ENCODE measurements at regions not wholly inside any gene's neighbourhood (a gene's known extent, or its start where the extent isn't known, plus 50 kb on each side); places are given as distances from the start of the nearest gene placed in this dataset.
A peak's percentile ranks its signal among the peaks of the same experiment; 100 is the strongest.

DNA sequence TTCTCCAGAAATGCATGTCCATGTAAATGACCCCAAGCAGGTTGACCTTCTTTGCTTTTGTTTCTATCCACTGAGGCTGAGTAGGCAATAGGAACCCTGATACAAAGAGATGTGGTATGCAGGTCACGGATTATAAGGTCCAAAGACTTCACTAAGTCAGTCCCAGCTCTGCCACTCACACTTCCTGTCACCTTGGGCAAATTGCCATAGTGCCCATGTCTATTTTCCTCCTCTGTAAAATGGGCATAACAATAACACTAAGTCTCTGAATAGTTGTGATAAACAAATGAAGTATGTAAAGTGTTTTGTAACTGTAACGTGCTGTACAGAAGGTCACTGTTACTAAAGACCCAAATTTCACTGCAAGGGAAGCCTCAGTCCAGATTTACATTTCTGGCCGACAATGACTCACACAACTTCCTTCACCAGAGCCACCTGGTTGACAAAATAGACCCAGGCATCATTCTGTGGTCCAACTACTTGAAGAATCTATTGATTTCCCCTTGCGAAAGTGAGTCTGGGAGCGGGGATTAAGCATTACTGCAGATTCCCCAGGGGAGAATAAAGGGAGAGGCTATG is 175.4 kb upstream of the LPP start:
- no peak for DNase-seq

DNA sequence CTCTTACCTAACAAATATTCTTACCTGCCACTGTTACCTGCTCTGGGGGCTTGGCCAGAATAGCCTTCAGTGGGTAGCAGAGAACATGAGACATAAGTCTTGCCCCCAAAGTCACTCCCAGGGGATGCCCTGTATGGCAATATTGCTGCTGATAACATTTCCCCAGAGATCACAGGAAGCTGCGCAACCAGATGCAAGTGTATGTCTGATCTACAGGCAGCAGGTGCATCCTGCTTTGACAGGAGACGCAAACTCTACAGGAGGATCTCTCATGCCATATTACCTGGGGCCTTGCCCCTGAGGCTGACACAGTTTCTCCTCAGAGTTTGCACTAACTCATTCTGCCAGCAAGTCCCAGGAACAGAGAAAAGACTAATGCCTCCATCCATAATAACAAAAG is 174.4 kb upstream of the LPP start:
- DNase-seq = peak; percentile 20

DNA sequence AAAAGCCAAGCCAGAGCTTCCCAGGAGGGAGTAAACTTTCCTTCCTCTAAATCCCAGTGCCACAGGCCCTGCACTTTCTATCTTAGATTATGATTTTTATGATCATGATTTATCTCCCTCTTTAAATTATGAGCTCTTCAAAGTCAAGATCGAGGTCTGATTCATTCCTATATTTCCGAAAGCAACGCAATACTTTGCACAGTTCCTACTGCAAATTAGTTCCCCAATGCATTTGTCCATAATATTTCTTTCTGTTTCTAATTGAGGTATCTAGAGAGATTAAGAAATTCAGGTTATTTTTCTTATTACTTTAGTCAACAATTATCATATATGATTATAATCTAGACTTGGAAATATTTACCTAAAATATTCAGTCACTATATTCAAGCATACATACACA is 173.1 kb upstream of the LPP start:
- no peak for DNase-seq

DNA sequence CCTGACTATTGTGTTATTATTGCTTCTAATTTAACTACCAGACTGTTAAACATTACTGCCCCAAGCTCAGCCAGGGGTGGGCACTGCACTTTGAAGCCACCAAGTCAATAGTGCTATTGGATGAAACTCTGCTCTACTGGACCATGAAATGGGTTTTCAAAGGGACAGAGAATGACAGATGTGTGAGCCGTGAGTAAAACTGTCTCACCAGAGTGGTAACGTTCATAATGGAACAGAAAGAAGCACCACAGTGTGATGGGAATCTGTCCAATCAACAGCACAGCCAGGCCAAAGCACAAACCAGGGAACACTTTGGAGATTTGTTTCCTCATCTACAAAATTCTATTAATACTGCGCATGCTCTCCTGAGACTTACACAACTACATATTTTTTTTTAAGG is 171.8 kb upstream of the LPP start:
- no peak for DNase-seq

DNA sequence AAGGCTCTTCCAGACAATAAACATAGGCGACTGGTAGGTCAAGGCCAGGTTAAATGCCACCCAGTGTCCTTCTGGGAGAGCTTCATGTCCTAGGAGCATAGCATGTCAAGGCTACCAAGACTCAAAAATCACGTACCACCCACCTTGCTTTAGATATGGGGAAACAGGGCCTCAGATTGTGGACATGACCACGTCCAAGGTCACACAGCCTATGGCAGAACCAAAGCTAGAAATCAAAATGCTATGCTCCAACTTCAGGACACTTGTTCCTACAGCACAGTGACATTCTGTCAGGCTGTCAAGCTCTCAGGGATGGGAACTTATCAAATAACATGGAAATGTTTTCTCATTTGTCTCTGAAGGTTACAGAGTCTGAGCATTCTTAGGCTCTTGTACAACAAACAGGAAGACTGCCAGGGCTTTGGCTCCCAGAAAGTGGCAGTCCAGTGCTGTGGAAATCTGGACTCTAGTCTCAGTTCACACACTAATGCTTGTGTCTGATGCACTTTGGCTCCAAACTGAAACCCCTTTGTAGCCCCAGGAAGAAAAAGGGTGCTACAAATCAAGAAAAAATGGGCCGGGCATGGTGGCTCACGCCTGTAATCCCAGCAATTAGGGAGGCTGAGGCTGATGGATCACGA is 170.4 kb upstream of the LPP start:
- no peak for DNase-seq

DNA sequence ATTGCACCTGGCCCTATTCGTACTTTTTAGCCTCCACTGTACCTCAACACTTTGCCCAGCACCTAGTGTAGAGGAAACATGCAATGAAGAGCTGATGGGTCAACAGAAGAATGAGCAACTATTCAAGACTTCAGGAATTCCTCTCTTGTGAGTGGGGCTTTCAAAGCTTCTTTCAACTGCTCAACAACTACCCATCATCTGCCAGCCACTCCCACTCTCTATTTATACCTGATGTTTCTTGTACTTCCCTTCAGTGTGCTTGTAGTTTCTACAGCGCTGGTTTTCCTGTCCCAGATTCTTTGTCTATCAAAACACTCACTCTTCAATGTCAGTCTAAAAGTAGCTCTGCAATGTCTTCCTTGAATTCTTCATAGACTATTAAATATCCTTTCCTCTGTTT is 168.3 kb upstream of the LPP start:
- DNase-seq = no peak

DNA sequence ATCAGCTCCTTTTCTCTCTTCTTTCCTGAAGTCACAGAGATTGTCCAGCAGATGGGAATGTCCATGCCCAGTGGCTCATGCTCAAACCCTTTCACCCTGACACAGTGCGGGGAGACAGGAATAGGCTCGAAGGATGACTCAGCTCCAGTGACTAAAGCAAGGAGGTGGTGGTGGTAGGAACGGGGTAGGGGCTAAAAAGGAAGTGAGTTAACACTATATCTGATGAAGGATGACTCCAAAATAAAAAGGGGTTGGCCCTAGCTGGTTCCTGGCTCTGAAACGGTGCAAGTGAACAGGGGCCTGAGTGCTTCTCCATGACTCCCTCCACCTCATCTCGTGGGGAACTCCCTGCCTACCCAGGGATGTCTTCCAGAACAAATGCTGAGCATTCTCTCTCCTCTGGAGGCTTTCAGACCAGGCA is 167.4 kb upstream of the LPP start:
- peak; percentile 41 for DNase-seq

DNA sequence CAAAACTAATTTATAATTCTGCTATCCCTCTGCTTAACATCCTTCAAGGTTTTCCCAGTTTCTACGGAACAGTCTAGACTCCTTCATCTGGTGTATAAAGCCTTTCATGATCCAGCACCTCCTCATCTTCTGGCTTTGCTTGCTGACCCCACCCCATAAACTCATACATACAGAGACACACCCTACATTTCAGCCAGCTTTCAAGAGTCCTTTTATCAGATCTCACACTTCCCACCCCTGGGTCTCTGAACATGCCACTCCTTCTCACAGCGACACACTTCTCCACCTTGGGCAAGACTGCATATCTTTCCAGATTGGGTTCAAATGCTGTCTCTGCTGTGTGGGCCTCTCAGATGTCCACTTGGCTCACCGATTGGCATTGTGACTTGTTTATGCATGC is 166.8 kb upstream of the LPP start:
- no peak for DNase-seq

DNA sequence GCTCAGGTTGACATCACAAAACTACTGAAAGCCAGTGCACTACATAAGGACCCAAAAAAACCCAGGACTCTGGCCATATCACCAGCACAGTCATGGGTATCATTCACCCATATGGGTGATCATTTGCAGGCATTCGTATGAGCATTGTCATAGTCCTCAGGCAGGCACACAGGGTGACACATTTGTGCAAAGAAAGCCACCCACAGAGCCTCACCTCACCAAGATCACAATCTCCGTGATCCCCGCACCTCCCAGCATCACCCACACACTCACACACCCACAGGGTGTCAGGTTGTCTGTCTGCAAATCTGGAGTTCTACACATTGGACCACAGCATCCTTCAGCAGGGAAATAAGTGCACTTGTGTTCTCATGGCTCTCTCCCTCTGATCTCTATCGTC is 166.0 kb upstream of the LPP start:
- DNase-seq = peak; percentile 47

DNA sequence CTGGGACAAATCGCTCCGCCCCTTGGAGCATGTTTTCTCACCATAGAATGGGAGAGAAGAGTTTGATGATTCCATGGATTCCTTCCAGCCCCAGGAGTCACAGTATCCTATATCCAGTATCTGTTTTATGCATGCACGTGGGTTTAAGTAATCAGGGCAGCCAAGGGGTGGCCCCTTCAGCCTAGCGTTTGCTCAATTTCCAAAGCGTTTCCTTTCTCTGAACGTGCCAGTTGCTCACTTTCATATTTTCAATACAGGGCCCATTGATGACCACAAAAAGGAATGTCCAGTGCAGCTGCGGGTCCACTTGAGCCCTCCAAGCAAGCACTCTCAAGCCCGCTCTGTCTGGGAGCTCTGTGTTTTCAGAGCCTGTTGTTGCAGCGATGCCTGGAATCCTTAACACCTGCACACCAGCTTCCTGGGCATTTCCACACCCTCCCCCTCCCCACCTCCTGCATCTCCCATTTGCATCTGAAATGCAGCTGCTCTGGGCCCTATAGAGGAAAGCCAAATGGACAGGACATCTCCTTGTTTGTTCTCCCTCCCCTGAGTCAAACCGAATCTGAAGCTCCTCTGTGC is 164.3 kb upstream of the LPP start:
- DNase-seq = no peak

DNA sequence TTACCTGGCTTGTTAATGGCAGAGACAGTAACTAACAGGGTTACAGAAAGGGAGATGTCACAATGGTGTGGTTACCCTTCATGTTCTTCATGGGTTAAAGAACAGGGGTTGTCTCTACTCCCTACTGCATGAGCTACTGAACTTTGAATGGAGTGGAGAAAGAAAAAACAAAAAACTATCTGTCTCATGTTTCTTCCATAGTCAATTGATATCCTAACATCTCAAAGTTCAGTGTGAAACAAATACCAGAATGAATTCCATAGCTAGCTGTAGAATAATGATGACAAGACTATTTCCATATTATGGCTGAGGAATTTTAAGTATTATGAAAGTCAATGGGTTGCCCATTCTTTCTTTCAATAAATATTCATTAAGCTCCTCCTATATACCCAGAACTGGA is 161.3 kb upstream of the LPP start:
- DNase-seq = no peak

DNA sequence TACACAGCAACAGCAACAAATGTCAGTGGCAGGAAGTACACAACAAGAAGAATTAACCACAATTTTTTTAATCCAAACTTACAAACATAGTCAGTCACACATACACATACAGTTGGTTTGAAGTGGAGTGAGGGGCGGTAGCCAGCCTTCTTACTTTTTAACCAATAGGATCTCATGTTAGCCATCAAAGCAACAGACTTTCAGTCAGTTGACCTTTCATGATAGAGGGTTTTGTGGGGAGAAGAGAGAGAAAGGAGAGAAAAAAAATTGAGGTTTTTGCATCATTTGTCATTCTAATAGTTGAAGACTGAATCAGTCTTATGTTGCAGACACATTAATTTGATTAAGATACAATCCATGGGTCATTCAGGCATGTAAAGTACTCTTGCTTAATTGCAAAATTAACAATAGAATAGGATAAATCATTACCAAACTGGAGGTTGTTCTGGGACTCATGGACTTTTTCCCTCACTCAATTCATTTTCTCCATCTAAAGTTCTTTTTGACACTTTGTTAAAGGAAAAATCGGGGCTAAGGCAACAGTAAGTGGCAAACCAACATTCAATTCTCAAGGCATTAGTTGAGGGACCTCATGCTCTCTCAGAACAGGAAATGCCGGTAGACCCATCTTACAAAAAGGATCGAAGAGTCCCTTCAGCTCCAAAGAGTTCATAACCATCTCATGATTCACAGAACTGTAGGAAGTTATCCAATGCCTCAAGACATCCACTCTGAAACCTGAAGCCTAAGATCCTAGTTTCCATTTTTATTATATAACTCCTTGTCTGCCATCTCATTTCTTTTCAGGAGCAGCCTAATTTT is 159.5 kb upstream of the LPP start:
- DNase-seq = no peak

DNA sequence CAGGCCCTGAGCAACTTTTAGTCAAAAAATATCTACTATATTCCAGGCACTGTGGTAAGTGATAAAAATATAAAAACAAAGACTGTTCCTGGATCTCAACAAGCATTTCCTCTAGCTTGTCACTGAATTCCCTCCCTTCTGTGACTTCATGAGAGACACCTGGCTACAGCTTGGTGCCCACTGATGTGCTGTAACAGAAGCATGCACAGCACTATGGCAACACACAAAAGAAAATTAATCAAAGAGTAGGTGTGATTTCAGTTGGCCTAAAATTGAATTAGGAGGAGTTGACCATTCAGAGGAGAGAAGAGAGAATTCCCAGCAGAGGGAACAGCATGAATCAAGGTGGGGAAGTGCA is 158.9 kb upstream of the LPP start:
- DNase-seq = no peak

DNA sequence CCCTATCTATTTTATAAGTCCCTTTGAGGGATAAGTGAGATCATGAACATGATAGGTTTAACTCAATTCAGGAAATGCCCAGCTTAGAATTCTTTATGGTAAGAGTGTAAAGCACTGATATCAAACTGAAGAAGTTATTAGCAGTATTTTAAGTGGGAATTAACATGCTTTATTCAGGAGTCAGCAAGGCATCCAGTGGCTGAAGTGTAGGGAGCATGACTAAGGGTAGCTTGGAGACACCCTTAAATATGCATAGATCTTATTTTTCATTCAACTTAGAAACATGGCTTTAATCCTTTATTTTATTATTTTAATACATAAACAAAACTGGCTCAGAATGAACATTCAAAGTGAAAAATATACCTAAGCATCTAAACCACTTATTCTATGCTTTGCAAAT is 158.3 kb upstream of the LPP start:
- DNase-seq = no peak

DNA sequence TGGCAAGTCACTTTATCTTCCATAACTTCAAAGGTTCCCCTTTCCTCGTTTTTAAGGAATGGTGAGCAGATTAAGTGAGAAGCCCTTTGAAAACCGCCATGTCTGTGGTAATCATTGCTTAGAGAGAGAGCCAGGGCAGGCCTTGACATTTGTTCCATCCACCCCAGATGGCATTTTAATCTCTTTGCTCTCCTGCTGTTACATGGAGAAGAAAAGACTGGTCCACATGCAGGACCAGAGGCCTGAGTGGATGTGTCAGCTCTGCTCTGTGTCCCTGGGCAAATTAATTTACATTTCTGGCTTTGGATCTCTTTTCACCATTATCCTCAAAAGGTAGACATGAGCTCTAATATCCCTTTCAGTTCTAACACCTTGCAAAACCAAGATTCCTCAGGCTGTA is 157.3 kb upstream of the LPP start:
- no peak for DNase-seq

DNA sequence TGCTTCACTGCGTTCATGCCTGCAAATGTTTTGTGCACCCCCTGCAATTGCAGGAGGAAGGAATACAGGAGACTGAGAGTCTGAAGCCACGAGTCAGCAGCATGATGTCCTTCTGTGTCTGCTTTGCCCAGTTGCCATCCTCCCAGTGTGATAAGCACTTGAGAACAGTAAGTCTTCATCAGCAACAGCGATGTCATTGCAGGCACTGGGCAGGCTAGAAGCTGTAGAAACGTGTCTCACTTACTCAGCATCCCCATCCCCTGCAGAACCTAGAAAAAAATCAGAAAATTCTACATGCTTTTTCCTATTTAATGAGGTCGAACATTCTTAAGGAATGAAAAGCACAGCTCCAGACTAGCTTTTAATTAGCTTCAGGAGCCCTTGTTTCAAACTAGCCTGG is 156.5 kb upstream of the LPP start:
- DNase-seq = no peak

DNA sequence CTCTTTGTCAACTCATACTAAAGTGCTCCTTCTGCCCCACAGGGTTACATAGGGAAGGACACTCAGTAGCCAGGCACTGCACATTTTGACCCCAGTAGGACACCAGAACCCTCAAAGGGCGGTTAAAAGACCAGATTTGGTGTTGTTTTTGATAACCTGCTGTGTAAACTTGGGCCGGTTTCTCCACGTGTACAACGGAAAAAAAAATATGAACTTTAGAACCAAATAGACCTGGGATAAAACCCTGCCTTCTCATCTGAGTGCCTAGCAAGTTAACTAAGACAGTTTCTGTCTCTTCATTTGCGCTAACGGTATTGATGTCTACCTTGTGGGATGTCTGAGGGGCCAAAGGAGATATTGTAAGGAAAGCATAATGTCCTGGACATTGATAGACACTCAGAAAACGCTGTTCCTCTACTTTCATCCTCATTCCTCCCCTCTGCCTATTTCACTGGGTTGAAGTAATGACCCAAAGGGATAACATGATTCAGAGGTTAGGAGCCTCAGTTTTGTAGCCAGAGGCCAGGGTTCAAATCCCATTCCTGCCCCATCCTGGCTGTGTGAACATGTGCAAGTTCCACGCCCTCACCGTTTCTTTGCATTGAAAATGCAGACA is 155.9 kb upstream of the LPP start:
- DNase-seq = no peak

DNA sequence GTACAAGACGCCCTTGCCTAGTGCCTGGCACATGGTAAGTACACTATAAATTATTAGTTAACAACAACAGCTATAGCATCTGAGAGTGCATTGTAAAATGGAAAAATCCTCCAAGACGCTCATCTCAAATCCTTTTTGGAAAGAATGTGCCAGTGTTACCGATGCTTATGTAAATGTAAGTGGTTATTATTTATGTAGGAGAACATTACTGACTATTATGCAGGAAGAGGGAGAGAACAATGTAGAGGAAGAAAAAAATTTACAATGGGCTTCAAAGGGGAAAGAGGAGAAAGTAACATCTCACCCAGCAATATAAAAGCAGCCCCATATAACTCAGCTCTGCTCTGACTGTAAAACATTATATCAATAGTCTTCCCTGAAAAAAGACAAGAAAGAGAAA is 155.3 kb upstream of the LPP start:
- DNase-seq = no peak

DNA sequence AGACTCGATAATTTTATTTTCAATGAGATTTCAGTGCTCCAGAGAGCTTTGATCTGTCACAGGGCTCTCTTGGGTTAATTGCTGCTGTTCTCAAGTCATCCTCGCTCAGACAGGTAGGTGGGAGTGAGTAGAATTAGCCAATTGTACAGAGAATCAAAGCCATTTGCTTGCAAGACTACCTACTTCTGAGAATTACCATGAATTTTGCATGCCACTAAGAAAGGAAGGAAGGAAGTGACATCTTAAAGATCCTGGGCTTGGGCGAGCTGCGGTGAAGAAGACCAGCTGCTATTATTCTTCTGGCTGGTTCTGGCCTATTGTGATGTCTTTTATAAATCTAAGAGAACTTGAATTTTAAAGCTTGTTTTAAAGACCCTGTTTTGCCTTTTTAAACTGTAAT is 154.1 kb upstream of the LPP start:
- DNase-seq = no peak

DNA sequence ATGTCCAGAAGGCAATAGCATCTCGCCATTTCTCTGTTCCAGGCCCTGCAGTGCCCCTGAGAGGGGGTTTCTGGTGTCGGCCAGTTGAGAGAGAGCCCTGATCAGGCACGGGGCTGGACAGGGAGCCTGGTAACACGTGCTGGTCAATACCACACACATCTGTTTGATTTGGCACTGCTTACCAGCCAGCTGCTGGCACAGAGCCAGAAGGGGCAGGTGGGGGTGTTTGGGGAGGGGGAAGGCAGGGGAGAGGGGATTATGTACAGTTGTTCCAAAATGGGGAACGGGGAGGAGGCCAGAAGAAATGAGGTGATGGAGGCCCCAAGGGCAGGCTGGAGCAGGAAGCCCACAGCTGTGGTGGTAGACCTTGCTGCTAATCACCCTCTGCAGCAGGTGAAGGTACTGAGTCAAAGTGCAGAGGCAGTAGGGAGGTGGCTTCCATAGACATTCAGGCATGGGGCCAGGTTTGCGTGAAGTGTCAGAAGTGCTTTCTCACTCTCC is 153.5 kb upstream of the LPP start:
- DNase-seq = no peak

DNA sequence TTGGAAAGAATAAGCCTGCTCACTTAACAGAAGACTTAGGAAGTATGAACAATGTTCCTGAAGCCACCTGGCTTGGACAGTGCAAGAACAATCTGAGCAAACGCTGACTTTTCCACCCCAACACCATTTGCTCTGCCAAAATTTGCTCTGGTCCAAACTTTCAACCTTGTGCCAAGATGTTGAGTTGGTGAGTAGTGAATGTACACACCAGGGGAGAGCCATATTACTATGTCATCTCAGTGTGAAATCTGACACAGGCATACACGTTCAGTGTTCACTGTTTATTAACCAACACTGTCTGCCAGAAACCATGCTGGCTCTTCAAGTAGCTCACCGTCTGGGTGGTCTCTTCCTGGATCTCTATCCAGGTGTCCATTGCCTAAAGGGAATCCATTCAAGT is 152.9 kb upstream of the LPP start:
- no peak for DNase-seq

DNA sequence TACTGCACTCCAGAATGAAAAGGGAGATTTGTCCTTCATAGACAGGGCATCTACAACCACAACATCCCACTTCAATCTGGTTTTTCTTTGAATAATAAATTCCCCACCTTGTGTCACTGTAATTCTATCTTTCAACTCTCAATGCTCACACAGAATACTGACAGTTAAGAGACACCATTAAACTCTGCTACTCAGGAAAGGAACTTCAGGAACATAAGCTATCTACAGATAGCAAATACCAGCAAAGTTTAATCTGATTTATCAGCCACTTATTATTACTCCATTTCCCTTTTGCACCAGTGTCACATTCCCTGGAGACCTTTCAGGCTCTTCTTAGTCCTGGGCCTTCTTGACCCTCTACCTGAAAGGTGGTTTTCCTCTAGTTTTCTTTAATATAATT is 152.0 kb upstream of the LPP start:
- no peak for DNase-seq

DNA sequence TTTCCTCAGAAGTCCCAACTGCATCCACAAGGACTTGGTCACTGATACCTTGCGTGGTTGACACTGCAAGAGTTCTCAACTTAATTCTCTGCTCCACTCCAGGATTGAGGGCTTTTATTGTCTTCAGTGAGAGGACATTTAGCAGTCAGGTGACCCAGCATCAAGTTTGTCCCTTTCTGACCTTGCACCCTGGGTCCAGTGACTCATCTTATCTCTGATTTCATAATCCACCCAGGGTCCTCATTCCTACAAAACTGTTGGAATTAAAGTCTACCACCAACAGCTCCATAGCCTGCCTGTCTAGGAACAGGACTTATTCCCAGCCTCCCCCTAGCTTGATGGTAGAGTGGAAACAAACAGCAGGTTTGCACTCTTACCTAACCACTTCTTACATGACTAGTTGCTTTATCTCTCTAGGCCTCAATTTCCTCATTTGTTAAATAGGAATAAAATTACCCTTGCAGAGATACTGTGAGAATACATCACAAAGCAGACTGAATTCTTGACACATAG is 151.3 kb upstream of the LPP start:
- DNase-seq = no peak

All from activated naive CD4-positive, alpha-beta T cell treated with anti-CD3 and anti-CD28 coated beads, Interleukin-2, amount 50 U/mL, for 16 hours (primary cell).